H9 (cell line): ENCODE measurements at regions not wholly inside any gene's neighbourhood (a gene's known extent, or its start where the extent isn't known, plus 50 kb on each side); places are given as distances from the start of the nearest gene placed in this dataset.

Experiments used
- DNase-seq: peaks from one replicate; pipeline ENCODE4 v3.0.0-alpha.2; 2017
- H2AFZ ChIP-seq: one replicate; pipeline ENCODE4 v1.6.1; 2013; ENCODE audit warnings: mild to moderate bottlenecking, low read length, control low read depth, moderate library complexity
- H2AK5ac ChIP-seq: 2 replicates; pipeline ENCODE4 v1.6.1; 2013; ENCODE audit warnings: low read length, control low read depth, mixed read lengths; ENCODE audit not compliant: insufficient read length
- H2BK120ac ChIP-seq: one replicate; pipeline ENCODE4 v1.6.1; 2013; ENCODE audit warnings: low read depth, mild to moderate bottlenecking, low read length, control low read depth, inconsistent platforms; ENCODE audit not compliant: poor library complexity, severe bottlenecking
- H2BK12ac ChIP-seq: 2 replicates; pipeline ENCODE4 v1.6.1; 2013; ENCODE audit warnings: low read length, control low read depth, mixed read lengths, low read depth; ENCODE audit not compliant: insufficient read length
- H2BK15ac ChIP-seq: 2 replicates; pipeline ENCODE4 v1.6.1; 2013; ENCODE audit warnings: low read depth, low read length, control low read depth
- H2BK20ac ChIP-seq: one replicate; pipeline ENCODE4 v1.6.1; 2013; ENCODE audit warnings: low read depth, mild to moderate bottlenecking, low read length, control low read depth, inconsistent platforms; ENCODE audit not compliant: poor library complexity, severe bottlenecking
- H2BK5ac ChIP-seq: 2 replicates; pipeline ENCODE4 v1.6.1; 2013; ENCODE audit warnings: low read length, control low read depth, mixed read lengths; ENCODE audit not compliant: insufficient read length
- H3K14ac ChIP-seq: 2 replicates; pipeline ENCODE4 v1.6.1; 2013; ENCODE audit warnings: low read length, control low read depth; ENCODE audit not compliant: insufficient read depth
- H3K18ac ChIP-seq: 2 replicates; pipeline ENCODE4 v1.6.1; 2013; ENCODE audit warnings: low read depth, mild to moderate bottlenecking, mixed read lengths, low read length, control low read depth; ENCODE audit not compliant: insufficient read length
- H3K23ac ChIP-seq: 2 replicates; pipeline ENCODE4 v1.6.1; 2013; ENCODE audit warnings: low read length, control low read depth, mixed read lengths, low read depth; ENCODE audit not compliant: insufficient read length
- H3K23me2 ChIP-seq: 2 replicates; pipeline ENCODE4 v1.6.1; 2013; ENCODE audit warnings: low read depth, mild to moderate bottlenecking, mixed read lengths, low read length, control low read depth; ENCODE audit not compliant: insufficient read length, poor library complexity, severe bottlenecking
- H3K27ac ChIP-seq: 2 replicates; pipeline ENCODE4 v1.5.1; 2013; ENCODE audit warnings: low read length, control low read depth, mixed read lengths, low read depth; ENCODE audit not compliant: insufficient read length
- H3K27me3 ChIP-seq: 2 replicates; pipeline ENCODE4 v1.6.1; 2013; ENCODE audit warnings: low read length, control low read depth, inconsistent platforms; ENCODE audit not compliant: insufficient read depth
- H3K4ac ChIP-seq: 2 replicates; pipeline ENCODE4 v1.6.1; 2013; ENCODE audit warnings: low read depth, mild to moderate bottlenecking, control low read depth, inconsistent platforms, low read length, moderate library complexity
- H3K4me1 ChIP-seq: 2 replicates; pipeline ENCODE4 v1.6.1; 2013; ENCODE audit warnings: low read length, control low read depth, inconsistent platforms; ENCODE audit not compliant: insufficient read depth
- H3K4me2 ChIP-seq: 2 replicates; pipeline ENCODE4 v1.6.1; 2013; ENCODE audit warnings: low read length, control low read depth, mixed read lengths; ENCODE audit not compliant: insufficient read length, insufficient read depth
- H3K56ac ChIP-seq: 2 replicates; pipeline ENCODE4 v1.6.1; 2013; ENCODE audit warnings: low read depth, mild to moderate bottlenecking, mixed read lengths, low read length, control low read depth; ENCODE audit not compliant: insufficient read length
- H3K79me1 ChIP-seq: 2 replicates; pipeline ENCODE4 v1.6.1; 2013; ENCODE audit warnings: low read depth, mild to moderate bottlenecking, moderate library complexity, low read length, control low read depth, inconsistent platforms; ENCODE audit not compliant: insufficient read depth, poor library complexity, severe bottlenecking
- H3K79me2 ChIP-seq: 2 replicates; pipeline ENCODE4 v1.6.1; 2013; ENCODE audit warnings: low read length, control low read depth, inconsistent platforms; ENCODE audit not compliant: insufficient read depth
- H3K9ac ChIP-seq: 2 replicates; pipeline ENCODE4 v1.6.1; 2013; ENCODE audit warnings: low read length, control low read depth, mixed read lengths; ENCODE audit not compliant: insufficient read length; ENCODE audit errors: extremely low read depth
- H3K9me3 ChIP-seq: one replicate; pipeline ENCODE4 v1.6.1; 2013; ENCODE audit warnings: low read depth, low read length, inconsistent platforms; ENCODE audit not compliant: control insufficient read depth
- H3T11ph ChIP-seq: one replicate; pipeline ENCODE4 v1.6.1; 2013; ENCODE audit warnings: mild to moderate bottlenecking, low read length, control low read depth, inconsistent platforms
- H4K20me1 ChIP-seq: one replicate; pipeline ENCODE4 v1.6.1; 2013; ENCODE audit not compliant: control insufficient read depth, insufficient read length, insufficient read depth
- H4K5ac ChIP-seq: 2 replicates; pipeline ENCODE4 v1.6.1; 2013; ENCODE audit warnings: low read depth, mild to moderate bottlenecking, mixed read lengths, low read length, control low read depth; ENCODE audit not compliant: insufficient read length
- H4K8ac ChIP-seq: replicated peaks from 2 replicates; pipeline ENCODE4 v1.6.1; 2013; ENCODE audit warnings: low read length, control low read depth, mixed read lengths, low read depth; ENCODE audit not compliant: insufficient read length
- H4K91ac ChIP-seq: 2 replicates; pipeline ENCODE4 v1.6.1; 2013; ENCODE audit warnings: low read depth, mild to moderate bottlenecking, moderate library complexity, mixed read lengths, low read length, control low read depth; ENCODE audit not compliant: insufficient read length
- H3K27ac Mint-ChIP-seq, 3 experiments: 2 replicates in 2 of 3; 3 replicates in 1 of 3; pipeline ENCODE4 v1.8.0; 2020 to 2021; ENCODE audit warnings: mixed read lengths in 3 of 3, mild to moderate bottlenecking in 1 of 3, moderate library complexity in 1 of 3
- H3K27me3 Mint-ChIP-seq: 2 replicates; pipeline ENCODE4 v1.8.0; 2021; ENCODE audit warnings: low read depth, mild to moderate bottlenecking, moderate library complexity, mixed read lengths
- H3K36me3 Mint-ChIP-seq, 3 experiments: 2 replicates in 2 of 3; 3 replicates in 1 of 3; pipeline ENCODE4 v1.8.0; 2020 to 2021; ENCODE audit warnings: low read depth in 3 of 3, mixed read lengths in 3 of 3; ENCODE audit not compliant: insufficient read depth in 1 of 3
- H3K4me1 Mint-ChIP-seq, 2 experiments: 2 replicates each; pipeline ENCODE4 v1.8.0; 2020; ENCODE audit warnings: mixed read lengths in 2 of 2
- H3K4me3 Mint-ChIP-seq, 2 experiments: 2 replicates in 1 of 2; 3 replicates in 1 of 2; pipeline ENCODE4 v1.8.0; 2020 to 2021; ENCODE audit warnings: mild to moderate bottlenecking in 2 of 2, mixed read lengths in 2 of 2, moderate library complexity in 1 of 2
- H3K9me3 Mint-ChIP-seq, 2 experiments: 2 replicates in 1 of 2; 3 replicates in 1 of 2; pipeline ENCODE4 v1.8.0; 2020; ENCODE audit warnings: mild to moderate bottlenecking in 2 of 2, mixed read lengths in 2 of 2, moderate library complexity in 1 of 2
- WGBS: extraction: QIAGEN DNeasy Blood & Tissue Kit; methylation state at CpG from one replicate; pipeline ENCODE4 v1.1.7; 2013; ENCODE audit warnings: missing lambda C conversion rate, low lambda C conversion rate, mixed read lengths; ENCODE audit not compliant: insufficient read length; ENCODE audit errors: extremely low coverage; 5-methylcytosine and 5-hydroxymethylcytosine counted together
- TF ChIP-seq, protein P1 (sequence below): fragments of 200-600 bp; sonication (generic); conservative IDR thresholded peaks from 3 replicates; pipeline ENCODE4 v1.8.0; 2021; ENCODE audit warnings: antibody characterized with exemption, mild to moderate bottlenecking

- Histone ChIP-seq H3K27ac (no peak overlapping the region), H3K14ac (no peak overlapping the region), H2AK5ac (no peak overlapping the region), H3K4ac (no peak overlapping the region), H2BK120ac (no peak overlapping the region), H3K23ac (no peak overlapping the region), H2BK5ac (no peak overlapping the region), H3K4me1 (no peaks in the 10 kb centered on the region), H3K9me3 (no peaks in the 10 kb centered on the region), H3K27me3 (no peaks in the 10 kb centered on the region), H3K9ac (no peak overlapping the region), H3K18ac (no peak overlapping the region), H3K79me2 (no peaks in the 10 kb centered on the region), H3T11ph (no peak overlapping the region), H4K8ac (no peak overlapping the region), H3K79me1 (no peaks in the 10 kb centered on the region), H4K91ac (no peak overlapping the region), H2BK20ac (no peak overlapping the region), H4K20me1 (no peaks in the 10 kb centered on the region), H4K5ac (no peak overlapping the region), H2BK12ac (no peak overlapping the region), H2BK15ac (no peak overlapping the region), H3K56ac (no peak overlapping the region), H2AFZ (no peak overlapping the region), H3K23me2 (no peaks in the 10 kb centered on the region), H3K4me2 (no peak overlapping the region)
- no peak for DNase-seq
- H3K4me1 Mint-ChIP-seq, result no peaks in the 10 kb centered on the region
- no peak overlapping the region for H3K4me3 Mint-ChIP-seq
- peaks cover 0 to under 1% (median 0%) of the 10 kb centered on the region in 3 experiments; a peak in 1 of 7 replicates for H3K36me3 Mint-ChIP-seq
- TF ChIP-seq, protein P1, sequence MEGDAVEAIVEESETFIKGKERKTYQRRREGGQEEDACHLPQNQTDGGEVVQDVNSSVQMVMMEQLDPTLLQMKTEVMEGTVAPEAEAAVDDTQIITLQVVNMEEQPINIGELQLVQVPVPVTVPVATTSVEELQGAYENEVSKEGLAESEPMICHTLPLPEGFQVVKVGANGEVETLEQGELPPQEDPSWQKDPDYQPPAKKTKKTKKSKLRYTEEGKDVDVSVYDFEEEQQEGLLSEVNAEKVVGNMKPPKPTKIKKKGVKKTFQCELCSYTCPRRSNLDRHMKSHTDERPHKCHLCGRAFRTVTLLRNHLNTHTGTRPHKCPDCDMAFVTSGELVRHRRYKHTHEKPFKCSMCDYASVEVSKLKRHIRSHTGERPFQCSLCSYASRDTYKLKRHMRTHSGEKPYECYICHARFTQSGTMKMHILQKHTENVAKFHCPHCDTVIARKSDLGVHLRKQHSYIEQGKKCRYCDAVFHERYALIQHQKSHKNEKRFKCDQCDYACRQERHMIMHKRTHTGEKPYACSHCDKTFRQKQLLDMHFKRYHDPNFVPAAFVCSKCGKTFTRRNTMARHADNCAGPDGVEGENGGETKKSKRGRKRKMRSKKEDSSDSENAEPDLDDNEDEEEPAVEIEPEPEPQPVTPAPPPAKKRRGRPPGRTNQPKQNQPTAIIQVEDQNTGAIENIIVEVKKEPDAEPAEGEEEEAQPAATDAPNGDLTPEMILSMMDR, result no peak
- WGBS, result no CpG with 5 or more reads among the region's 2 CpGs
- H3K27ac Mint-ChIP-seq, result no peak overlapping the region
- no peaks in the 10 kb centered on the region; a peak in 2 of 5 replicates for H3K9me3 Mint-ChIP-seq
- no peaks in the 10 kb centered on the region for H3K27me3 Mint-ChIP-seq
Measured at GRCh38 chr12:78764913-78765312, 99.7 kb upstream of the SYT1 start.
